GM21825 (cell line): ENCODE measurements at regions not wholly inside any gene's neighbourhood (a gene's known extent, or its start where the extent isn't known, plus 50 kb on each side); places are given as distances from the start of the nearest gene placed in this dataset.

ENCODE experiments used
- ATAC-seq: cut with Tn5 transposase; IDR thresholded peaks from one replicate; pipeline ENCODE4 v1.9.1; 2021; ENCODE audit warnings: mild to moderate bottlenecking, moderate library complexity; ENCODE audit not compliant: unreplicated experiment

GRCh38 chr6:208938-209337 is 83.3 kb upstream of the DUSP22 start:
- ATAC-seq, result no peak

- peak; percentile 60 for ATAC-seq
These were observed 82.7 kb upstream of the DUSP22 start for GRCh38 chr6:209432-210103.

GRCh38 chr6:210104-210456 is 82.2 kb upstream of the DUSP22 start:
- no peak for ATAC-seq

- no peak for ATAC-seq
These were observed 81.4 kb upstream of the DUSP22 start for GRCh38 chr6:210778-211374.

- no peak for ATAC-seq
These were observed 80.3 kb upstream of the DUSP22 start for GRCh38 chr6:211871-212497.

- no peak for ATAC-seq
These were observed 79.0 kb upstream of the DUSP22 start for GRCh38 chr6:213284-213683.

GRCh38 chr6:214428-214827 is 77.9 kb upstream of the DUSP22 start:
- ATAC-seq, result no peak

- no peak for ATAC-seq
These were observed 76.8 kb upstream of the DUSP22 start for GRCh38 chr6:215335-216034.

- ATAC-seq, result no peak
These were observed 75.1 kb upstream of the DUSP22 start for GRCh38 chr6:217048-217659.

- ATAC-seq, result peak; percentile 39
These were observed 73.9 kb upstream of the DUSP22 start for GRCh38 chr6:218153-219018.

GRCh38 chr6:219019-219570 is 73.2 kb upstream of the DUSP22 start:
- peak; percentile 1 for ATAC-seq

- ATAC-seq, result no peak
These were observed 72.6 kb upstream of the DUSP22 start for GRCh38 chr6:219641-220198.

- ATAC-seq, result no peak
These were observed 72.0 kb upstream of the DUSP22 start for GRCh38 chr6:220312-220711.

- ATAC-seq, result no peak
These were observed 71.4 kb upstream of the DUSP22 start for GRCh38 chr6:220721-221475.

- no peak for ATAC-seq
These were observed 70.5 kb upstream of the DUSP22 start for GRCh38 chr6:221531-222349.

- no peak for ATAC-seq
These were observed 69.8 kb upstream of the DUSP22 start for GRCh38 chr6:222468-222867.

GRCh38 chr6:223136-223535 is 69.2 kb upstream of the DUSP22 start:
- ATAC-seq, result no peak

- ATAC-seq, result no peak
These were observed 68.5 kb upstream of the DUSP22 start for GRCh38 chr6:223763-224162.
